Liver (tissue), 3 donors: ENCODE measurements at regions not wholly inside any gene's neighbourhood (a gene's known extent, or its start where the extent isn't known, plus 50 kb on each side); places are given as distances from the start of the nearest gene placed in this dataset.

ENCODE experiments used
- ATF3 ChIP-seq: IDR thresholded peaks from 2 replicates; pipeline ENCODE4 v1.6.1; 2016; ENCODE audit warnings: antibody characterized with exemption
- CTCF ChIP-seq: fragments of 150-350 bp; IDR thresholded peaks from 2 replicates; pipeline ENCODE4 v1.5.1; 2017; ENCODE audit warnings: improper control_type of control experiment, low read depth, low read length; ENCODE audit not compliant: missing input control
- EGR1 ChIP-seq, 2 donors: IDR thresholded peaks; 2 replicates each; pipeline ENCODE4 v1.6.1; 2016 to 2018; ENCODE audit warnings: antibody characterized with exemption in 2 of 2, low read depth in 2 of 2
- FOXA2 ChIP-seq: IDR thresholded peaks from 2 replicates; pipeline ENCODE4 v1.6.1; 2016; ENCODE audit warnings: antibody characterized with exemption
- GABPA ChIP-seq, 2 donors: IDR thresholded peaks in 1 of 2; conservative IDR thresholded peaks in 1 of 2; 2 replicates each; pipeline ENCODE4 v1.6.1; 2016; ENCODE audit warnings: antibody characterized with exemption in 2 of 2, mild to moderate bottlenecking in 1 of 2, moderate library complexity in 1 of 2
- HNF4A ChIP-seq, 2 donors: conservative IDR thresholded peaks; 2 replicates each; pipeline ENCODE4 v1.6.1; 2016; ENCODE audit warnings: antibody characterized with exemption in 2 of 2, mild to moderate bottlenecking in 2 of 2
- JUND ChIP-seq, 2 donors: IDR thresholded peaks; 2 replicates each; pipeline ENCODE4 v1.6.1; 2016; ENCODE audit warnings: antibody characterized with exemption in 2 of 2
- MAX ChIP-seq: IDR thresholded peaks from 2 replicates; pipeline ENCODE4 v1.6.1; 2016; ENCODE audit warnings: antibody characterized with exemption
- NR2F2 ChIP-seq: IDR thresholded peaks from 2 replicates; pipeline ENCODE4 v1.6.1; 2016; ENCODE audit warnings: antibody characterized with exemption
- RAD21 ChIP-seq, 2 donors: IDR thresholded peaks; 2 replicates each; pipeline ENCODE4 v1.6.1; 2016; ENCODE audit warnings: antibody characterized with exemption in 2 of 2, mild to moderate bottlenecking in 2 of 2
- REST ChIP-seq: IDR thresholded peaks from 2 replicates; pipeline ENCODE4 v1.6.1; 2016; ENCODE audit warnings: antibody characterized with exemption, mild to moderate bottlenecking
- SP1 ChIP-seq: IDR thresholded peaks from 2 replicates; pipeline ENCODE4 v1.6.1; 2018; ENCODE audit warnings: antibody characterized with exemption, mild to moderate bottlenecking
- TAF1 ChIP-seq: conservative IDR thresholded peaks from 2 replicates; pipeline ENCODE4 v1.6.1; 2016; ENCODE audit warnings: antibody characterized with exemption, mild to moderate bottlenecking
- YY1 ChIP-seq: IDR thresholded peaks from 2 replicates; pipeline ENCODE4 v1.6.1; 2016; ENCODE audit warnings: antibody characterized with exemption, mild to moderate bottlenecking
- donor health status: healthy.
- donor health status: healthy.

GRCh38 chr11:122059565-122059964 lies 56.5 kb downstream of the BLID start:
- TF ChIP-seq CTCF: no peak
- TF ChIP-seq TAF1: no peak
- TF ChIP-seq ATF3: no peak
- no peak for TF ChIP-seq FOXA2
- no peak for TF ChIP-seq MAX
- TF ChIP-seq SP1: no peak
- TF ChIP-seq NR2F2: no peak
- TF ChIP-seq EGR1 (IDR thresholded peaks at IDR 0.05; ENCODE audit: low read depth in 2 of 2): no peak
- TF ChIP-seq JUND (IDR thresholded peaks at IDR 0.05): no peak
- TF ChIP-seq RAD21 (IDR thresholded peaks at IDR 0.05): no peak
- TF ChIP-seq REST: no peak
- TF ChIP-seq HNF4A (conservative IDR thresholded peaks at IDR 0.05): no peak
- TF ChIP-seq GABPA (IDR thresholded peaks at IDR 0.05 in 1 of 2, conservative IDR thresholded peaks at IDR 0.05 in 1 of 2): no peak
- TF ChIP-seq YY1: no peak
